HG03196 (cell line): ENCODE measurements at regions not wholly inside any gene's neighbourhood (a gene's known extent, or its start where the extent isn't known, plus 50 kb on each side); places are given as distances from the start of the nearest gene placed in this dataset.
"Not testable (repeated sequence)": the region's sequence is repeated elsewhere in the genome, so short reads cannot be mapped to it uniquely, and the experiment has no call there.

Experiments used
- ATAC-seq: cut with Tn5 transposase; IDR thresholded peaks from one replicate; pipeline ENCODE4 v1.9.1; 2021; ENCODE audit not compliant: unreplicated experiment

DNA sequence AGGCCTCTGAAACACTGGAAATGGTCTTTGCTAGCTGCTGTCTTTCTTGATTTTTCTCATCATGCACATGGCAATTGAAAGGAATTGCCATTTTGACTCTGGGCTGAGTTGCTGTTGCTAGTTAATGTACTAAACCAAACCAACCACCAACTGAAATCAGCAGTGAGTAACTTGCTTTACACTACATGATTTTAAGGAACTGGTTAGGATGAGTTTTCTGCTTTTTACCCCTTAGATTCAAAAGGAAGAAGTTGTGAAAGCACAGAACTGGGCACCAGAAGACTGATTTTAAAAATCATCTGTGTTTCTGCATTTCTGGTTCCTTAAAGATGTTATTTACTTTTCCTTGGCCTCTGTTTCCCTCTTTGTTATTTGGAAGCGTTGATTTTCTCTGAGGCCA, 361.9 kb downstream of the HLX start:
- ATAC-seq, result no peak

DNA sequence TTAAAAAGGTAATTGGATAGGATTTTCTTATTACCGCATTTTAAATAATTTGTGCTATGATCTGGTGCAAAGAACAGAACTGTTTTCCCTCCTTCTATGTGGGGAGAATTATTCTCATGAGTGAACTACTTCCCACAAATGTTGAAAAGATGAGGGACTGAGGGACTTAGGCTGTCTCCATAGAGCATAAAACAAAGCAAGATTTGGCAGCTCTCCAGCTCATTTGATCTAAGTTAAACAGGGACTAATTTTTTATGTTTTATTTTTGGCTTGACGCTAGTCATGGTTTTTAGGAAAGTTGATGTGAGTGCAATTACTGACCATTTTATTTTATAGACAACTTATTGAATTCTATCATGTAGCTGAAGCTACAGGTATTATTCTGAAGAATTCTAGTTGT, 362.3 kb downstream of the HLX start:
- ATAC-seq, result no peak

- no peak for ATAC-seq
Measured at GRCh38 chr1:221246067-221246466, 366.8 kb downstream of the HLX start.

- ATAC-seq, result no peak
Measured at GRCh38 chr1:221246628-221247415, 367.6 kb downstream of the HLX start.

- no peak for ATAC-seq
Measured at GRCh38 chr1:221251580-221251979, 372.3 kb downstream of the HLX start.

DNA sequence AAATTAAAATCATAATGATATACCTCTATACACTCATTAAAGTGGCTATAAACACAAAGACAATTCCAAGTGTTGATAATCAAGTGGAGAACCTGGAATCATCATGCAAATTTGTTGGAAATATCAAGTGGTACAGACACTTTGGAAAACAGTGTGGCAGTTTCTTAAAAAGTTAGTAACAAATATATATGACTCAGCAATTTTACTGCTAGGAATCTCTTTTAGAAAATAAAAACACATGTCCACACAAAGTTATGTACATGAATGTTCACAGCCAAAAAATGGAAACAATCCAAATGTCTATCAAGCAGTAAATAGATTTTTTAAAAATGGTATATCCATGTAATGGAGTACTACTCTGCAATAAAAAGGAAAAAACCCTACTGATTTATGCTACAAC, 375.6 kb downstream of the HLX start:
- no peak for ATAC-seq

DNA sequence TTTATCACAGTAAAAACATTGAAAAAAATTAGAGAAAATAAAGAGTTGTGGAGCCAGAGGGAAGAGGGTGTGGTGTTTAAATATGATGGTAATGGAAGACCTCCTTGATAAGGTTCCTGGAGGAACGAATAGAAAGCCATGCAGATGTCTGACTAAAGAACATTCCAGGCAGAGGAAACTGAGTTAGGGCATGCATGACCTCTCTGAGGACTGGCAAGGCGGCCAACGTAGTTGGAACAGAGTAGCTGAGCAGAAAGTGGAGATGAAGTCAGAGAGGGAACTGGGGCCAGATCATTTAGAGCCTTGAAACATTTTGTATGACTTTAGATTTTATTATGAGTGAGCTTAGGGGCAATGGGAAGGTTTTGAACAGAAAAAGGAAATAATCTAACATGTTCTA, 377.5 kb downstream of the HLX start:
- ATAC-seq, result no peak

DNA sequence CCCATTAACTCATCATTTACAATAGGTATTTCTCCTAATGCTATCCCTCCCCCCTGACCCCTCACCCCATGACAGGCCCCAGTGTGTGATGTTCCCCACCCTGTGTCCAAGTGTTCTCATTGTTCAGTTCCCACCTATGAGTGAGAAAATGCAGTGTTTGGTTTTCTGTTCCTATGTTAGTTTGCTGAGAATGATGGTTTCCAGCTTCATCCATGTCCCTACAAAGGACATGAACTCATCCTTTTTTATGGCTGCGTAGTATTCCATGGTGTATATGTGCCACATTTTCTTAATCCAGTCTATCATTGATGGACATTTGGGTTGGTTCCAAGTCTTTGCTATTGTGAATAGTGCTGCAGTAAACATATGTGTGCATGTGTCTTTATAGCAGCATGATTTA, 378.3 kb downstream of the HLX start:
- ATAC-seq, result not testable (repeated sequence)

DNA sequence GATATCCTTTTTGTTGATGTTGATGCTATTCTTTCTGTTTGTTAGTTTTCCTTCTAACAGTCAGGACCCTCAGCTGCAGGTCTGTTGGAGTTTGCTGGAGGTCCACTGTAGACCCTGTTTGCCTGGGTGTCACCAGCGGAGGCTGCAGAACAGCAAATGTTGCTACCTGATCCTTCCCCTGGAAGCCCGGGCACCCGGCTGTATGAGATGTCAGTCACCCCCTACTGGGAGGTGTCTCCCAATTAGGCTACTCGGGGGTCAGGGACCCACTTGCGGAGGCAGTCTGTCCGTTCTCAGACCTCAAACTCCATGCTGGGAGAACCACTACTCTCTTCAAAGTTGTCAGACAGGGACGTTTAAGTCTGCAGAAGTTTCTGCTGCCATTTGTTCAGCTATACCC, 383.4 kb downstream of the HLX start:
- not testable (repeated sequence) for ATAC-seq

DNA sequence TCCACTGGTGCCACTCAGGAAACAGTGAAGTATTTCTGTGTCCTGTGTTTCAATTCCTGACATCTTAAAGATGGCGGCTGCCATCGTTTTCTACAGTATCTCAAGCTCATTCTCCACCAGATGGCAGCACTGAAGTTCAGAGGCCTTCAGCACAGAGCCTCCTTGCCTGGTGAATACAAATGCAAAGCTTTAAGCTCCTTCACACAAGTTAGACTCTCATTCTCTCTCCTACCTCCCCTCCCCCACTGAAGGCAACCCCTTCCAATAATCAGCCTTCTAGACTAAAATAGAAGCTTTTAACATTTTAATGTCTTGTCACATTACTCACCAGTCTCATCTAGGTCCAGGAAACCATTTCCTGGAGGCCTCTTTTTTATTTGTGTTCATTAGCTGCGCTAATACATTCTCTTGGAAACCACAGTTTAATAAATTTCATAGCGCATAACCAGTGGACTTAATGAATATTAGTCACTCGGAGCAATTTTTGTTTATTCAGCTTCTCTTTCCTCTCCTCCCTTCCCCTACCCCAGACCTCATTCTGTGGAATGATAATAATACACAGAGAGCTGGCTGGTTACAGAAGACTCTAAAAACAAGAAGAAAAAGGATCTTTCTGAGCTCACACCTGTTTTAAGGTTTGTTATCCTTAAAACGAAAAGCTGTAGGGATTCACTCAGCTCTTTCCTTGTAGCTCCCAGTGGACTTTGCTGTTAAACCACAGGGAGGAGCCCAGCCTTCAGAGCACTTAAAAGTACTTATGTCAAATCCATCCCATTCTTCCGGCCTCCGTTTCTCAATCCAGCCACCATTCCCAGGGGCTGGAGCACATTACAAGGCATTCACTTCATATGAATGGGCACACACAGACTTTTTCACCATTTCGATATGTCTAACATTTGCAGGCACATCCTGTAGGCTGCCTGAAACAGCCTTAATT, 384.9 kb downstream of the HLX start:
- peak; percentile 78 for ATAC-seq

GRCh38 chr1:221264848-221265247, 385.6 kb downstream of the HLX start:
- ATAC-seq, result no peak

DNA sequence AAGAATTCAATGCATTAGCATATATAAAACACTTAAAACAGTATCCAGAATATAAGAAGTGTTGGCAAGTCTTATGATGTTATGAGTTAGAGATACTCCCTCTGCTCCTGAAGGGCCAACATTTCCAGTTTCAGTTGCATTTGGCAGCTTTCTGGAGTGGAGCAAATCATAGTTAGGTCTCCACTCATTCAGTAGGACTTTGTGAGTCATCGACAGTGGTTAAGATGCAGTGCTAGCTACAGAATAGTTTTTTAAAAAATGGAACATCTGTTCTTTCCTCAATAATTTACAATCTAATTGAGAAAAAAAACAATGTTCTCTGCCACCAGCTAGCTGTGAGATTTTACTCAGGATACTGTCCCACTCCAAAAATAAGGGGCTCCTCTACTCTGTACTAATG, 389.1 kb downstream of the HLX start:
- no peak for ATAC-seq

GRCh38 chr1:221271701-221272100, 392.5 kb downstream of the HLX start:
- ATAC-seq, result no peak

DNA sequence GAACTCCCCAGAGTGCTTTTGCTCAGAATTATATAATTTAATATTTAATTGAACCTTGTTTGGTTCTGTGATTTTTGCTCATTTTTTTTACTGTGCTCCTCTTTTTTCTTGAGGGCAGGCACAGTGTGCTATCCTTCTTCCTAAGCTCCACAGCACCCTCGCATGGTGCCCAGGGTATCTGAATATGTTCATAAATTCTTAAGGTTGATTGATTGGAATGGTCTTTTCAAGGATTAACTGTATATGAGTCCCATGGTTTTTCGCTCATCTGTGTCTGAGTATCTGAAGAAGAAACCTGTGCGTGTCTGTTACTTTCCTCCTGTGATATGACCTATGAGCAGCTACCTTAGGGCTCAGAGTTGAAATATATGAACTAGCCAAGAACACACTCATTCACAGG, 393.7 kb downstream of the HLX start:
- ATAC-seq, result no peak

- ATAC-seq, result no peak
Measured at GRCh38 chr1:221274373-221274772, 395.1 kb downstream of the HLX start.

- no peak for ATAC-seq
Measured at GRCh38 chr1:221276896-221277409, 397.7 kb downstream of the HLX start.

- ATAC-seq, result no peak
Measured at GRCh38 chr1:221279146-221279545, 399.9 kb downstream of the HLX start.

DNA sequence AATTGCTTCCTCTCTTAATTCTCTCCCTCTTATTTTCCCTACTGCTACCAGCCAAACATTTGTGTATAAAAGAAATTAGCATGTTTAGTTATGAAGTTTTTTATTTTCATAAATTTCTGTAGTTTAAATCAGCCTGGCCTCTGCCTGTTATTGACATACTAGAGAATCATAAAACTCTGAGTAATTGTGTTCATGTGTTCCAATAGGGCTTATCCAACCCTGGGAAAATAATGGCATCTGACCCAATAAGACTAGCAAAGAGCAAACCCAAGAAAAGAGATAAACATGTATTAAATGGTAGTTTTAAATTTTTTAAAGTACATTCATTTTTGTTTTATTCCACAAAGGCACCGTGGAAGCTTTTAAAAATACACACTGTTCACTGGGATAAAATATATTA, 404.3 kb downstream of the HLX start:
- ATAC-seq, result no peak

DNA sequence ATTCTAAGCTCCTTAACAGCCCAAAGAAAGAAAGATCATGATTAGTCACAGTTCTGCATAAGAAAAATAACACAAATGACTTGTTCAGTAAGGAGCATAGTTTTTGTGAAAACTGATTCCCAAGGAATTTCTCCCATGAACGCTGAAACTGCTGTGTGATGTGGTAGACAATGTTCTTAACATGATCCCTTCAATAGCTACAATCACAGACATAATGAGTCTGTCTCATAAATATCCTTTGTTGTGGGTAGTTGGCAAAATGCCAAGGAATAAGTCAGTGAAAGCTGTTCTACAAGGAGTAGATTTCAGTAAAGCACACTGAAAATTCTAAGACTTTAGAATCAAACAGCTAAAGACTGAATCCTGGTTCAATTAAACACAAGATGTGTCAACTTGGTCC, 404.8 kb downstream of the HLX start:
- ATAC-seq, result no peak

DNA sequence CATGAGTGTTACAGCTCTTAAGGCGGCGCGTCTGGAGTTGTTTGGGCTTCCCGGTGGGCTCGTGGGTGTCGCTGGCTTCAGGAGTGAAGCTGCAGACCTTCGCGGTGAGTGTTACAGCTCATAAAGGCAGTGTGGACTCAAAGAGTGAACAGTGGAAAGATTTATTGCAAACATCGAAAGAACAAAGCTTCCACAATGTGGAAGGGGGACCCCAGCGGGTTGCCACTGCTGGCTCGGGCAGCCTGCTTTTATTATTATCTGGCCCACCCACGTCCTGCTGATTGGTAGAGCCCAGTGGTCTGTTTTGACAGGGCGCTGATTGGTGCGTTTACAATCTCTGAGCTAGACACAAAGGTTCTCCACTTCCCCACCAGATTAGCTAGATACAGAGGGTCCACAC, 405.7 kb downstream of the HLX start:
- ATAC-seq, result not testable (repeated sequence)

DNA sequence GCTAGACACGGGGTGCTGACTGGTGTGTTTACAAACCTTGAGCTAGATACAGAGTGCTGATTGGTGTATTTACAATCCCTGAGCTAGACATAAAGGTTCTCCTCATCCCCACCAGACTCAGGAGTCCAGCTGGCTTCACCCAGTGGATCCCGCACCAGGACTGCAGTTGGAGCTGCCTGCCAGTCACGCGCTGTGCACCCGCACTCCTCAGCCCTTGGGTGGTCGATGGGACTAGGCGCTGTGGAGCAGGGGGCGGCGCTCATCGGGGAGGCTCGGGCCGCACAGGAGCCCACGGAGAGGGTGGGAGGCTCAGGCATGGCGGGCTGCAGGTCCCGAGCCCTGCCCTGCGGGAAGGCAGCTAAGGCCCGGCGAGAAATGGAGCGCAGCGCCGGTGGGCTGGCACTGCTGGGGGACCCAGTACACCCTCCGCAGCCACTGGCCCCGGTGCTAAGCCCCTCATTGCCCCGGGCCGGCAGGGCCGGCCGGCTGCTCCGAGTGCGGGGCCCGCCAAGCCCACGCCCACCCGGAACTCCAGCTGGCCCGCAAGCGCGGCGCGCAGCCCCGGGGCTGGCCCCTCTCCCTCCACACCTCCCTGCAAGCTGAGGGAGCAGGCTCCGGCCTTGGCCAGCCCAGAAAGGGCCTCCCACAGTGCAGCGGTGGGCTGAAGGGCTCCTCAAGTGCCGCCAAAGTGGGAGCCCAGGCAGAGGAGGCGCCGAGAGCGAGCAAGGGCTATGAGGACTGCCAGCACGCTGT, 406.4 kb downstream of the HLX start:
- ATAC-seq, result not testable (repeated sequence)
